ENCODE measurements at regions not wholly inside any gene's neighbourhood (a gene's known extent, or its start where the extent isn't known, plus 50 kb on each side); places are given as distances from the start of the nearest gene placed in this dataset.

DNA sequence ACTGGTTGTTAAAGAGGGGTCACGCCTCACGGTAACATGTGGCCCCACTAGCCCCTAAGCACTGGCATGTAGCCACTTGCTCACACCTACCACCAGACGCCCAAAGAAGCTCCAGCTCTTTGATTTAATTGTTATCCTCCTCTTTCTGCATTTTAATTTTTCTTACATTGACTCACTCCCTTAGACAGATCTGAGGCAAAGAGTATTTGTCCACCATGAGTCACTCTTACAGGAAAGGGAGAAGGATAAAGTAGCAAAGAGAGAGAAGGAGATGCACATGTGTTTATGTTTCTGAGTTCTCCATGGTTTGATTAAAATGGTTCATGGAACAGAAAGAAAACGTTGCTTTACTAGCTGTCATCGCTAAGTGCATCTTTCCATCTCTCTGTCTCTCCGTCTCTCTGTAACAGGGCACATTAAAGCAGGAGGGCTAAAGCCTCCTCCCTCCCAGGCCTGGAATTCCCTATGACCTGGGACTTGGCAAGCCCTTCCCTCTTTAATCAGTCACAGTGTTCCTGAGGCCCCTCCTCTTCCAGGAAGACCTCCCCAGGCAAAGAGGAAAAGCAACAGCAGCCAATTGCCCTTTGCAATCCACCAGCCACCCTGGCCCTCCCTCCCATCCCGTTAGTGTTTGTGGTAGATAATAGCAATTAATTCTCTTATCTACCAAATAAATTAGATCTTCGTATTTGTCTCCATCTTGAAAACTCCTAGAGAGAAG, 112.8 kb upstream of the TSHZ2 start:
- no peak for DNase-seq (ENCODE audit: low spot score)
- Histone ChIP-seq H3K36me3 (no peaks in the 10 kb centered on the region), H3K4me1 (replicated peaks) (no peaks in the 10 kb centered on the region), H3K27ac (no peak overlapping the region), H3K27me3 (replicated peaks; ENCODE audit: insufficient read depth) (no peaks in the 10 kb centered on the region), H3K9me3 (no peaks in the 10 kb centered on the region), H3K4me3 (no peak overlapping the region)
- WGBS: 52% methylated on average over 8 of the region's 8 CpGs
- TF ChIP-seq POLR2A (IDR thresholded peaks at IDR 0.05): no peak
- TF ChIP-seq, protein P1, sequence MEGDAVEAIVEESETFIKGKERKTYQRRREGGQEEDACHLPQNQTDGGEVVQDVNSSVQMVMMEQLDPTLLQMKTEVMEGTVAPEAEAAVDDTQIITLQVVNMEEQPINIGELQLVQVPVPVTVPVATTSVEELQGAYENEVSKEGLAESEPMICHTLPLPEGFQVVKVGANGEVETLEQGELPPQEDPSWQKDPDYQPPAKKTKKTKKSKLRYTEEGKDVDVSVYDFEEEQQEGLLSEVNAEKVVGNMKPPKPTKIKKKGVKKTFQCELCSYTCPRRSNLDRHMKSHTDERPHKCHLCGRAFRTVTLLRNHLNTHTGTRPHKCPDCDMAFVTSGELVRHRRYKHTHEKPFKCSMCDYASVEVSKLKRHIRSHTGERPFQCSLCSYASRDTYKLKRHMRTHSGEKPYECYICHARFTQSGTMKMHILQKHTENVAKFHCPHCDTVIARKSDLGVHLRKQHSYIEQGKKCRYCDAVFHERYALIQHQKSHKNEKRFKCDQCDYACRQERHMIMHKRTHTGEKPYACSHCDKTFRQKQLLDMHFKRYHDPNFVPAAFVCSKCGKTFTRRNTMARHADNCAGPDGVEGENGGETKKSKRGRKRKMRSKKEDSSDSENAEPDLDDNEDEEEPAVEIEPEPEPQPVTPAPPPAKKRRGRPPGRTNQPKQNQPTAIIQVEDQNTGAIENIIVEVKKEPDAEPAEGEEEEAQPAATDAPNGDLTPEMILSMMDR (IDR thresholded peaks at IDR 0.05): no peak
- no peak for TF ChIP-seq POLR2AphosphoS5 (IDR thresholded peaks at IDR 0.05)
- intact Hi-C loops (cut with DNase I): no loop called here

GRCh38 chr20:52852714-52853113, 119.4 kb upstream of the TSHZ2 start:
- Histone ChIP-seq H3K4me3 (no peak overlapping the region), H3K36me3 (no peaks in the 10 kb centered on the region), H3K4me1 (replicated peaks) (no peaks in the 10 kb centered on the region), H3K27me3 (replicated peaks; ENCODE audit: insufficient read depth) (no peaks in the 10 kb centered on the region), H3K27ac (no peak overlapping the region), H3K9me3 (no peaks in the 10 kb centered on the region)
- DNase-seq (ENCODE audit: low spot score): no peak
- WGBS: 37% methylated on average over 3 of the region's 3 CpGs
- TF ChIP-seq POLR2AphosphoS5 (IDR thresholded peaks at IDR 0.05) (no peak), POLR2A (IDR thresholded peaks at IDR 0.05) (no peak)
- TF ChIP-seq, protein P1 (IDR thresholded peaks at IDR 0.05): no peak
- intact Hi-C loops (cut with DNase I): no loop called here

DNA sequence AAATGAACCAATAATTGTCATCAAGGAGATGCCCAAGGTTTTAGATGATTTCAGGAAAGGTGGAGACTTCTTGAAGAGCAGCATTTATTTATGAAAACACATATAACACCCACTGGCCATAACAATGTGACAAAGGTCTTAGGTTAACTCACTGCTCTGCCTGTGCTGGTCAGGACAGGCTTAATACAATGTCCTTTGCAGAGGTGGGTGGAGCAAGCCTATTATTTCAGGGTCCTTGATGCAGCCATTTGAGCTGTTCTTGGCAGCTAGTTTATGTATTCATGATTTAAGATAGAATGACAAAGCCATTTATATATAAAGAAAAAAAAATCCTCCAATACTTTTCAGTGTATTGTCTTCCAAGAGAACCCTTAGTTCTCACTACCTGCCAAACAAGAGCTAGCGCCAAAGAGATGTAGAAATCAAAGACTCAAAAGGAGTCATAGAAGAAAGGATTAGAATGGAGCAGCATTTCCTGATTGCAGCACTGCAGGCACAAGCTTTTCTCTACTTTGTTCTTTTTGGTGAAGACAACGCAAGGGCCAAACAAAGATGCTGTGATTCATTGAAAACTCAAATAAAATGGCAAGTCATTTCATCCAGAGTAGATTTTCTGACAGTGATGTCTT, 124.3 kb upstream of the TSHZ2 start:
- Histone ChIP-seq H3K9me3 (no peaks in the 10 kb centered on the region), H3K27ac (peak overlapping the region; percentile 14 to 31), H3K27me3 (replicated peaks; ENCODE audit: insufficient read depth) (no peaks in the 10 kb centered on the region), H3K4me3 (no peak overlapping the region), H3K4me1 (replicated peaks) (no peaks in the 10 kb centered on the region), H3K36me3 (no peaks in the 10 kb centered on the region)
- DNase-seq (ENCODE audit: low spot score): peak; percentile 39
- intact Hi-C loops (cut with DNase I): no loop called here
- 41% methylated on average over 2 of the region's 2 CpGs for WGBS
- TF ChIP-seq, protein P1 (IDR thresholded peaks at IDR 0.05): no peak
- TF ChIP-seq POLR2A (IDR thresholded peaks at IDR 0.05): no peak
- TF ChIP-seq POLR2AphosphoS5 (IDR thresholded peaks at IDR 0.05): peak; percentile 68

GRCh38 chr20:52847029-52847660, 125.0 kb upstream of the TSHZ2 start:
- TF ChIP-seq POLR2A (IDR thresholded peaks at IDR 0.05) (no peak), POLR2AphosphoS5 (IDR thresholded peaks at IDR 0.05) (no peak)
- TF ChIP-seq, protein P1 (IDR thresholded peaks at IDR 0.05): no peak
- no peak for DNase-seq (ENCODE audit: low spot score)
- no peaks in the 10 kb centered on the region for H3K36me3 ChIP-seq
- peak overlapping the region in 1 of 2 donors; percentile 12 for H3K27ac ChIP-seq
- WGBS: 32% methylated on average over 4 of the region's 4 CpGs
- intact Hi-C loops (cut with DNase I): no loop called here
- H3K4me3 ChIP-seq: no peak overlapping the region
- H3K27me3 ChIP-seq (replicated peaks; ENCODE audit: insufficient read depth): no peaks in the 10 kb centered on the region
- no peaks in the 10 kb centered on the region for H3K4me1 ChIP-seq (replicated peaks)
- no peaks in the 10 kb centered on the region for H3K9me3 ChIP-seq

Data from prostate gland (tissue), 2 donors.